Fibroblast of mammary gland (primary cell): ENCODE measurements at regions not wholly inside any gene's neighbourhood (a gene's known extent, or its start where the extent isn't known, plus 50 kb on each side); places are given as distances from the start of the nearest gene placed in this dataset.

Experiments used
- DNase-seq: peaks from one replicate; pipeline ENCODE4 v3.0.0-alpha.2; 2010; ENCODE audit warnings: low read depth
- H3K4me3 ChIP-seq: 2 replicates; pipeline ENCODE4 v1.5.1; 2011; ENCODE audit warnings: low read depth, mild to moderate bottlenecking, low read length, moderate library complexity; ENCODE audit not compliant: control insufficient read depth
- CTCF ChIP-seq: conservative IDR thresholded peaks from 2 replicates; pipeline ENCODE4 v1.5.1; 2011; ENCODE audit warnings: low read depth, low read length, inconsistent platforms; ENCODE audit not compliant: control insufficient read depth, insufficient read depth

DNA sequence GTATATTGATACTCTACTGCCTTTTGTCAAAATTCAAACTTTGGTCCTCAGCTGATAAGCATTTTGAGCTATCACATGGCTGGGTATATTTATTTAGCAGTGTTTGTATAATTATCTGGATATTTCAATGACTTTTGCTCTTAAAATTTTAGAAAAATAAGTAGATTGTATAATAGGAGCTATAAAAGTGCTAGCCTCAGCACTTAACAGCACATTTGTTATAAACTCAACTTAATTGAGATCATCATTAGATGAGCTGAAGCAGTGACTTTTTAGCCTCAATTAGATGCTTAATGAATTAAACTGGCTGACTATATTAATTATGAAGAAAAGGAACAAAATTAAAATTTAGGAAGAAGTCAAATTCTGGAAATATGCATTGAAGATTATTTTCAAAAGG, 429.9 kb downstream of the DYNC2H1 start:
- DNase-seq, result no peak
- no peak overlapping the region for H3K4me3 ChIP-seq
- no peak for TF ChIP-seq CTCF

DNA sequence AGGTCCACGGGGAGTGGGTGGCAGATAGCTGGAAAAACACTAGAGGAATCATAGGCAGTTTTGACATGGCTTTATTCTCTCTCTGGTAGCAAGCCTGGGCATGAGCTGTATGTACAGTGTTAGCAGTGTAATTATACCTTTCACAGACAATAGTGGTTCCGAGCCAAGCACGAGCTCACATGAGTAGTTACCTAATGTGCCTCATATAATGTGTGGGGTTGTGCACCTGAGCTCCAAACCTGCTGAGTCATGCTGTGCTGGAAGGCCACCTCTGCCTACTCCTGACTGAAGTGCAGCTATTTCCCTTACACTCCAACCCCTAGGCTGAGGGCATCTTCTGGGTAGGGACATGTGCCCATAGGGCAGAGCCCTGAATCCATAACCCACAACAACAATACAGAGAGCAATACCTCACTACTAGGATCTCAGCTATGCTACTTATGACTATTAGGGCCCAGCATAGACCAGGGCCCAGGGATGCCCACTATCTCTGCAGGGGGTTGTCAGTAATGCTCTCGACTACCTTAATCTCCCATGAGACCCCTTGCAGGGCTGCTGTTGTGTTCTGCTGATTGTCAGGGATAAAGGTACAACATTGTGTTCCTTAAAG, 432.1 kb downstream of the DYNC2H1 start:
- TF ChIP-seq CTCF, result no peak
- peak; percentile 21 for DNase-seq
- H3K4me3 ChIP-seq, result no peak overlapping the region

DNA sequence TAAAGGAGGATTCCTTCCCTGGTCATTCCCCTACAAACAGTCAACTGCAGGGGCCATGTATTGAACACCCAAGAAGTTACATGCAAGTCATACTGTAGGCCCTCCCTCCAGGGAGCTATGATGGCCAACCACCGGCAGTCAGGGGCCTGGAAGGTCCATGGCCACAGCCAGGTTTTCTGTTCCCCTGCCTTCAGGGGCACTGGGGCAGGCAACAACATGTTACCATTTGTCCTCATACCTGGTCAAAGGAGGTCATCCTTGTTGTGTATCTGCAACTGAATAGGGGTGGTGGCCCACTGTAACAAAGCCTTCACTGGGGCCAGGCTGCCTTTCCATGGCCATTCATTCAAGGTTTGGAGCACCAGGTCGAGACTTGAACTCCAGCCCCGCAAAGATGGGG, 433.6 kb downstream of the DYNC2H1 start:
- no peak for TF ChIP-seq CTCF
- H3K4me3 ChIP-seq, result no peak overlapping the region
- DNase-seq, result no peak

- TF ChIP-seq CTCF, result no peak
- no peak for DNase-seq
Measured at GRCh38 chr11:103543456-103543855, 434.2 kb downstream of the DYNC2H1 start.

DNA sequence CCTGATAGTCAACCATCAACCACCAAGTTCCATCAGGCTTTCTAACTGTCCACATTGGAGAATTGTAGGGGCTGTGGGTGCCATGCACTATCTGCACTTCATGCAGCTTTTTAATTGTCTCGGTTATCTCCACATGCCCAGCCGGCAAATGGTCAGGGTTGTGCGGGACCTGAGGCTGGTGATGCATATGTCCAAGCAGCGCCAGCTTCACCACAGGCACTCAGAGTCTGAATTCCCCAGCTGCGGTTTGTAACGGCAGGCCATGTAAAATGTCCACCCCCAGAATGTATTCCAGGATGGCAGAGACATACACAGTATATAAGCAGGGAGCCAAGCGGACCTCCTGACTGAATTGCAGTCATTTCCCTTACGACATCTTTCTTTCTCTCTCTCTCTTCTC, 435.6 kb downstream of the DYNC2H1 start:
- no peak for DNase-seq
- no peak overlapping the region for H3K4me3 ChIP-seq
- TF ChIP-seq CTCF, result no peak

More at GRCh38 chr11:103543456-103543855, 434.2 kb downstream of the DYNC2H1 start:
- H3K4me3 ChIP-seq, result no peak overlapping the region

DNA sequence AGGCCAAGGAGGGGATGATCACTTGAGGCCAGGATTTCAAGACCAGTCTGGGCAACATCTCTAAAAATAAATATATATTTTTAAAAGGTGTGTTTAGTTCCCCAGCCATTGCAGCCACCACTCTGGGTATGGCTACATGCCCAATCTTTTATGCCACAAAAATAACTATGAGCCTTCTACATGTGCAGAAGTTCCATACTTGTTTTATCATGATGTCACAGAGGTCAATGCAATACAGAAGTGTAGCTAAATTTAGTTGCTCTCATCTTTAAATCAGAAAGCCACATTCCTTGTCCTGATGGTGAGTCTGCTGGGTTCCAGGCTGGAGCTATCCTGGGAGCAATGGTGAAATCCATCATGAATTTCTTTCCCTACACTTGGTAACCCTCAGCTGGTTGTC, 436.3 kb downstream of the DYNC2H1 start:
- no peak for TF ChIP-seq CTCF
- H3K4me3 ChIP-seq, result no peak overlapping the region
- DNase-seq, result no peak

DNA sequence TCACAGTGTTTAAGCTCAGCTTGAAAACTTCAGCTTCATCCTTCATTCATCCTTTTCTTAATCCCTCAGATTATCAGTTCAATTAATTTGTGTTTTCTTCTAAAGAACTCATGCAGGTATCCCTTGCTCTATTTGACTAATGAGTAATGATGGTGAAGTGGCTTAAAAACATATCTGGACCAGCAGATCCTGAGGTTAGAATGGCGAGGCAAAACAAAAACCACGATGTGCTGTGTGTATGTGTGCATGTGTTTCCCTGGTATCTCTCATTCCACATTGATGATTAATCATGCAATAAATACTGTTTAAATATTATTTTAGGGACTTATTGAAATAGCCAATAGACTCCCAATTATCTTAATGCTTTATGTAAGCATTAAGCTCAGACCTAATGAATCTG, 437.0 kb downstream of the DYNC2H1 start:
- no peak for TF ChIP-seq CTCF
- peak; percentile 47 for DNase-seq
- no peak overlapping the region for H3K4me3 ChIP-seq
